Lower lobe of right lung (tissue), 2 donors: ENCODE measurements at regions not wholly inside any gene's neighbourhood (a gene's known extent, or its start where the extent isn't known, plus 50 kb on each side); places are given as distances from the start of the nearest gene placed in this dataset.

ENCODE experiments used
- ATAC-seq, 2 donors: fragments of 200-7000 bp; cut with Tn5 transposase; one replicate each; pipeline ENCODE4 v1.9.1; 2020 to 2022; ENCODE audit warnings: mild to moderate bottlenecking in 2 of 2, moderate library complexity in 2 of 2
- DNase-seq: peaks from one replicate; pipeline ENCODE4 v3.0.0-alpha.2; 2020
- H3K27ac ChIP-seq: fragments of 200-600 bp; one replicate; pipeline ENCODE4 v1.8.0; 2022
- H3K27me3 ChIP-seq: fragments of 200-600 bp; one replicate; pipeline ENCODE4 v1.8.0; 2022; ENCODE audit warnings: low read depth
- H3K36me3 ChIP-seq: fragments of 200-600 bp; one replicate; pipeline ENCODE4 v1.8.0; 2022; ENCODE audit warnings: mild to moderate bottlenecking
- H3K4me1 ChIP-seq: fragments of 200-600 bp; one replicate; pipeline ENCODE4 v1.8.0; 2022
- H3K4me3 ChIP-seq: fragments of 200-600 bp; one replicate; pipeline ENCODE4 v1.8.0; 2022; ENCODE audit warnings: mild to moderate bottlenecking
- H3K9me3 ChIP-seq: fragments of 200-600 bp; one replicate; pipeline ENCODE4 v1.8.0; 2022
- CTCF ChIP-seq: fragments of 200-600 bp; IDR thresholded peaks from one replicate; pipeline ENCODE4 v1.8.0; 2022; ENCODE audit warnings: antibody characterized with exemption, mild to moderate bottlenecking
- intact Hi-C: fragments of 100-400 bp; cut with DNase I; formaldehyde crosslinking; loops from one replicate; pipeline ENCODE4 v1.11.0; 2022
- donor health status: DM: no; HTN: yes; CAD: no; lungs with severe emphysema.

DNA sequence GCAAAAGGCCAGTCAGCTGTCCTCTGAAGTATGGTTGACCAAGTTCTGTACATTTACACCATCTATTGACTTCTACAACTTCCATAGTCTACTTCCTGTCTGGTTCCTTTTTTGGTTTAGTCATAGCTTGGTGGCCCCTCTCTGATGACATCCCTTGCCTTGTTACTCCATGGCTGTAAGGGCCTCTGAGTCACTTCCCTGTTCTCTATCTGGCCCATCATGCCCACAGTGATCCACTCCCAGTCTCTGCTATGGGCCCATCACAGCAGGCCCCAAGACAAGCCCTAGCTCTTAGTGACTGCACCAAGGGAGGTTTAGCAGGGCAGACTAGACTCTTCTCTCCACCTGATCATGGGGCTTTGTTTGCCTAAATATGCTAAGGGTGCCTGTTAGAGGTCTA is 441.6 kb downstream of the HACE1 start:
- ATAC-seq, result no peak
- DNase-seq, result no peak
- no peak overlapping the region for H3K27ac ChIP-seq
- intact Hi-C loops, result no loop called here
- no peak for TF ChIP-seq CTCF
- H3K4me1 ChIP-seq, result no peaks in the 10 kb centered on the region
- H3K27me3 ChIP-seq, result no peaks in the 10 kb centered on the region
- no peaks in the 10 kb centered on the region for H3K36me3 ChIP-seq
- H3K4me3 ChIP-seq, result no peak overlapping the region
- H3K9me3 ChIP-seq, result no peaks in the 10 kb centered on the region

DNA sequence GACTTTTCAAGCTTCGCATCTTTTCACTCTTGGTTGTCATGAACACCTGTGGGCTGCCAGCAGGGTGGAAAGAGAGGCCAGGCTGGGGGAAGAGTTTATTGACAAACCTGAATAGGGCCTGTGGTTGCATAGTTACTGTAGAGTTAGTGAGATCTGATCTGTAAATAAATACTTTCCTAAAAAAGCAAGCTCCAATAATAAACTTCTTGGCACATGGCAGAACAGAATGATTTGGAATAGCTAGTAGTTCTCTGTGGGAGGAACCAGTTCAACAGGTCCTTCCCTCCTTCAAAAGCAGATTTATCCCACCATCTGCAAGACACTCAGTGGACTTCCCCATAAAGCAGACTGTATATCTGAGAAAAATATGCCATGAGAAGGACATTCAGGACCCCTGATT is 445.0 kb downstream of the HACE1 start:
- TF ChIP-seq CTCF, result no peak
- Histone ChIP-seq H3K36me3 (no peaks in the 10 kb centered on the region), H3K4me1 (no peaks in the 10 kb centered on the region), H3K27ac (no peak overlapping the region), H3K9me3 (no peaks in the 10 kb centered on the region), H3K4me3 (no peak overlapping the region), H3K27me3 (no peaks in the 10 kb centered on the region)
- DNase-seq, result no peak
- intact Hi-C loops, result no loop called here
- ATAC-seq, result no peak

- no peaks in the 10 kb centered on the region for H3K4me1 ChIP-seq
- no peak overlapping the region for H3K27ac ChIP-seq
- ATAC-seq (no peak), DNase-seq (no peak)
- no peak for TF ChIP-seq CTCF
- no peaks in the 10 kb centered on the region for H3K36me3 ChIP-seq
- intact Hi-C loops, result no loop called here
- no peaks in the 10 kb centered on the region for H3K27me3 ChIP-seq
- no peaks in the 10 kb centered on the region for H3K9me3 ChIP-seq
- H3K4me3 ChIP-seq, result no peak overlapping the region
Observed at GRCh38 chr6:104413767-104414166, 446.0 kb downstream of the HACE1 start.

DNA sequence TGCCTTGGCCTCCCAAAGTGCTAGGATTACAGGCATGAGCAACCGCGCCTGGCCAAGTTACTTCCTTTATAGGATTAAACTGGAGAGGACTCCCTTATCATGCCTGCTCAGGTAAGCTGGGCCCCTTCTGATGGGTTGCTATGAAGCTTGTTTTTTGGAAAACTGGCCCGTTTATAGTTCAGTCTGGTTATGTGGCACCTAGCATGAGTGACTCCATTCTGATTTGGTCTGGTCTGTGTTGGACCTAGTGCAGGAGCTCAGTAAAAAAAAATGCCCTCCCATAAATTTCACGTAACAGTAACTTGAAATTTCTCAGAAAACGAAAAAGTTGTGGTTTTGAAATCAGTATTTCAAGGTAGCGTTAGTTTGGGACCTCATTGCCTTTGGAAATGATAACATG is 448.4 kb downstream of the HACE1 start:
- DNase-seq (no peak), ATAC-seq (no peak)
- Histone ChIP-seq H3K4me1 (no peaks in the 10 kb centered on the region), H3K9me3 (no peaks in the 10 kb centered on the region), H3K27ac (no peak overlapping the region), H3K27me3 (no peaks in the 10 kb centered on the region), H3K36me3 (no peaks in the 10 kb centered on the region), H3K4me3 (no peak overlapping the region)
- intact Hi-C loops, result no loop called here
- TF ChIP-seq CTCF, result no peak

DNA sequence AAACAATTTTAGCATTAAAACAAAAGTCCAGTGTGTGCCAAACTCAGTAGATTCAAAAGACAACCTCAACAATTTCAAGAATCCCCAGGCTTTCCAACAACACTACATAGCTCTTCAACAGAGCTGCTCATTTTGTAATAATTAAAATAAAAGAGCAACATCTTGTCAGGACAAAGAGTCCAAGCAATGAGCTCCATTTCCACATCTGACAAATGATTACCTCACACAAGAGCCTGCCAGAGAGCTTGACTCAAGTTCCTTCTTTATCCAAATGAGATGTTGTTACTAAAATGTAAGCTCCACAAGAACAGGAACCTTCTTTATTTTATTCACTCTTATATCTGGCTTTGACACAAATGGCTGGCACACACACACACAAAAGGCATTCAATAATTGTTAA is 449.8 kb downstream of the HACE1 start:
- H3K9me3 ChIP-seq, result no peaks in the 10 kb centered on the region
- intact Hi-C loops, result no loop called here
- no peaks in the 10 kb centered on the region for H3K36me3 ChIP-seq
- no peaks in the 10 kb centered on the region for H3K4me1 ChIP-seq
- TF ChIP-seq CTCF, result no peak
- no peaks in the 10 kb centered on the region for H3K27me3 ChIP-seq
- ATAC-seq (no peak), DNase-seq (no peak)
- H3K4me3 ChIP-seq, result no peak overlapping the region
- no peak overlapping the region for H3K27ac ChIP-seq

DNA sequence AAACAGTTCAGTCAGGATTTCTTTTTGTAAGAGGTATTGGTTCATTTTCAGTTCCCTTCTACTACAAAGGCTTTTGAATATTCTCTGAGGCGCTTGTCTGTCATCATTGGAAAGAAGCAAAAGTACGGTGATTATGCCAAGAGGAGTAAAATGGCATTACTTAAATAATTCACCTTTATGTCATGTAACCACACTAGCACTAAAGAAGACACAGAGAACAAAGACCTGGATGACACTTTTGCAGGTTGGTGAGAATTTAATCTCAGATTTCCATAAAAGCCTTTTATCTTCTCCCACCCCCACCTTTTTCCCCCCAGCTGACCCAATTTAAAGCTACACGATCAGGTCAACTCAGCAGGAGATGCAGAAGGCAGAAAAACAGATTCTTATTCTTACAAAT is 451.8 kb downstream of the HACE1 start:
- no peak overlapping the region for H3K27ac ChIP-seq
- no peak for DNase-seq
- no peaks in the 10 kb centered on the region for H3K27me3 ChIP-seq
- TF ChIP-seq CTCF, result no peak
- no peak for ATAC-seq
- H3K4me3 ChIP-seq, result no peak overlapping the region
- H3K36me3 ChIP-seq, result no peaks in the 10 kb centered on the region
- intact Hi-C loops, result no loop called here
- no peaks in the 10 kb centered on the region for H3K9me3 ChIP-seq
- no peaks in the 10 kb centered on the region for H3K4me1 ChIP-seq
